Liver (tissue), 8 donors: ENCODE measurements at regions not wholly inside any gene's neighbourhood (a gene's known extent, or its start where the extent isn't known, plus 50 kb on each side); places are given as distances from the start of the nearest gene placed in this dataset.

Experiments used
- DNase-seq: peaks from one replicate; pipeline ENCODE4 v3.0.0-alpha.2; 2017; ENCODE audit warnings: low spot score
- H3K27ac ChIP-seq, 2 donors: one replicate each; pipeline ENCODE4 v1.7.0; 2013; ENCODE audit warnings: inconsistent platforms in 2 of 2, low read length in 2 of 2, control low read depth in 1 of 2, low read depth in 1 of 2, mild to moderate bottlenecking in 1 of 2
- H3K27me3 ChIP-seq, 4 donors: one replicate each; pipeline versions ENCODE4 v1.6.1 to v1.7.0; 2013; ENCODE audit warnings: low read length in 3 of 4, inconsistent platforms in 1 of 4, mild to moderate bottlenecking in 1 of 4, moderate library complexity in 1 of 4; ENCODE audit not compliant: control insufficient read depth in 4 of 4, insufficient read depth in 4 of 4
- H3K36me3 ChIP-seq, 4 donors: one replicate each; pipeline versions ENCODE4 v1.6.1 to v1.7.0; 2013; ENCODE audit warnings: low read length in 3 of 4, mild to moderate bottlenecking in 3 of 4, low read depth in 1 of 4, moderate library complexity in 1 of 4; ENCODE audit not compliant: control insufficient read depth in 4 of 4, insufficient read depth in 3 of 4
- H3K4me1 ChIP-seq, 4 donors: one replicate each; pipeline versions ENCODE4 v1.6.1 to v1.7.0; 2013; ENCODE audit warnings: low read length in 3 of 4, mild to moderate bottlenecking in 3 of 4, moderate library complexity in 1 of 4; ENCODE audit not compliant: control insufficient read depth in 4 of 4, insufficient read depth in 4 of 4
- H3K4me3 ChIP-seq, 3 donors: one replicate each; pipeline versions ENCODE4 v1.6.1 to v1.7.0; 2013; ENCODE audit warnings: low read length in 3 of 3, control low read depth in 1 of 3, low read depth in 1 of 3, mild to moderate bottlenecking in 1 of 3
- H3K9ac ChIP-seq, 2 donors: one replicate each; pipeline ENCODE4 v1.7.0; 2013; ENCODE audit warnings: low read length in 2 of 2, mild to moderate bottlenecking in 2 of 2, moderate library complexity in 2 of 2, control low read depth in 1 of 2, low read depth in 1 of 2
- H3K9me3 ChIP-seq, 4 donors: one replicate each; pipeline versions ENCODE4 v1.6.1 to v1.7.0; 2013; ENCODE audit warnings: low read length in 3 of 4; ENCODE audit not compliant: control insufficient read depth in 4 of 4
- EGR1 ChIP-seq, 2 donors: IDR thresholded peaks; 2 replicates each; pipeline ENCODE4 v1.6.1; 2016 to 2018; ENCODE audit warnings: antibody characterized with exemption in 2 of 2, low read depth in 2 of 2
- FOXA2 ChIP-seq: IDR thresholded peaks from 2 replicates; pipeline ENCODE4 v1.6.1; 2016; ENCODE audit warnings: antibody characterized with exemption
- GABPA ChIP-seq, 2 donors: IDR thresholded peaks in 1 of 2; conservative IDR thresholded peaks in 1 of 2; 2 replicates each; pipeline ENCODE4 v1.6.1; 2016; ENCODE audit warnings: antibody characterized with exemption in 2 of 2, mild to moderate bottlenecking in 1 of 2, moderate library complexity in 1 of 2
- HNF4A ChIP-seq, 2 donors: conservative IDR thresholded peaks; 2 replicates each; pipeline ENCODE4 v1.6.1; 2016; ENCODE audit warnings: antibody characterized with exemption in 2 of 2, mild to moderate bottlenecking in 2 of 2
- HNF4G ChIP-seq: IDR thresholded peaks from 2 replicates; pipeline ENCODE4 v1.6.1; 2016; ENCODE audit warnings: antibody characterized with exemption
- JUND ChIP-seq, 2 donors: IDR thresholded peaks; 2 replicates each; pipeline ENCODE4 v1.6.1; 2016; ENCODE audit warnings: antibody characterized with exemption in 2 of 2
- NR2F2 ChIP-seq: IDR thresholded peaks from 2 replicates; pipeline ENCODE4 v1.6.1; 2016; ENCODE audit warnings: antibody characterized with exemption
- RAD21 ChIP-seq, 2 donors: IDR thresholded peaks; 2 replicates each; pipeline ENCODE4 v1.6.1; 2016; ENCODE audit warnings: antibody characterized with exemption in 2 of 2, mild to moderate bottlenecking in 2 of 2
- RXRA ChIP-seq, 2 donors: IDR thresholded peaks; 2 replicates each; pipeline ENCODE4 v1.6.1; 2017 to 2018; ENCODE audit warnings: antibody characterized with exemption in 2 of 2, mild to moderate bottlenecking in 1 of 2
- SP1 ChIP-seq: IDR thresholded peaks from 2 replicates; pipeline ENCODE4 v1.6.1; 2018; ENCODE audit warnings: antibody characterized with exemption, mild to moderate bottlenecking
- TAF1 ChIP-seq: conservative IDR thresholded peaks from 2 replicates; pipeline ENCODE4 v1.6.1; 2016; ENCODE audit warnings: antibody characterized with exemption, mild to moderate bottlenecking
- YY1 ChIP-seq: IDR thresholded peaks from 2 replicates; pipeline ENCODE4 v1.6.1; 2016; ENCODE audit warnings: antibody characterized with exemption, mild to moderate bottlenecking
- WGBS: extraction: QIAGEN DNeasy Blood & Tissue Kit; methylation state at CpG from one replicate; pipeline ENCODE4 v1.1.7; 2013; 5-methylcytosine and 5-hydroxymethylcytosine counted together
- TF ChIP-seq, protein P1 (sequence below): IDR thresholded peaks from 2 replicates; pipeline ENCODE4 v1.6.1; 2016; ENCODE audit warnings: antibody characterized with exemption
- TF ChIP-seq, protein P2 (sequence below): fragments of 150-350 bp; IDR thresholded peaks from 2 replicates; pipeline ENCODE4 v1.5.1; 2017; ENCODE audit warnings: improper control_type of control experiment, low read depth, low read length; ENCODE audit not compliant: missing input control
- TF ChIP-seq, protein P3 (sequence below): IDR thresholded peaks from 2 replicates; pipeline ENCODE4 v1.6.1; 2016; ENCODE audit warnings: antibody characterized with exemption, mild to moderate bottlenecking
- TF ChIP-seq, protein P4 (sequence below): IDR thresholded peaks from 2 replicates; pipeline ENCODE4 v1.6.1; 2016; ENCODE audit warnings: antibody characterized with exemption
- donor health status: healthy.
- donor health status: healthy.
- donor health status: healthy.
- donor health status: healthy.
- donor health status: healthy.

DNA sequence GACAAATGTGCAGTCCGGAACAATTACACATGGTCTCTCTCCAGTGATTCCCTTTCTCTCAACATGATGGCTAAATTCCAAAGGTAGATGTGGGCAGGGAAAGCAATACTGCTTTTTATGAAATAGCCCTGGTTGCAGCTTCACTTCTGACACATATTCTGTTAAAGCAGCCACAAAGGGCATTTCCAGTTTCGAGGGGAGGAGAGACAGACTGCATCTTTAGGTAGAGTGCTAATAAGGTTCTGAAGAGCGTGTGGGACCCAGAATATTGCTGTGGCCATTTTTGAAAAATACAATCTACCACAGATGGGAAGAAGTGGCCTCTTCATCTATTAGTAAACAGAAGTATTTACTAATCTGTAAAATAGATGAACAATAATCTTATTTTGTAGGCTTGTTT, 139.3 kb upstream of the PEX5L start:
- Histone ChIP-seq H3K4me1 (no peaks in the 10 kb centered on the region), H3K4me3 (no peak overlapping the region), H3K9ac (no peak overlapping the region), H3K36me3 (no peaks in the 10 kb centered on the region), H3K27ac (no peak overlapping the region), H3K9me3 (no peaks in the 10 kb centered on the region), H3K27me3 (no peaks in the 10 kb centered on the region)
- TF ChIP-seq HNF4G, result no peak
- no peak for TF ChIP-seq EGR1 (IDR thresholded peaks at IDR 0.05; ENCODE audit: low read depth in 2 of 2)
- TF ChIP-seq, protein P1, sequence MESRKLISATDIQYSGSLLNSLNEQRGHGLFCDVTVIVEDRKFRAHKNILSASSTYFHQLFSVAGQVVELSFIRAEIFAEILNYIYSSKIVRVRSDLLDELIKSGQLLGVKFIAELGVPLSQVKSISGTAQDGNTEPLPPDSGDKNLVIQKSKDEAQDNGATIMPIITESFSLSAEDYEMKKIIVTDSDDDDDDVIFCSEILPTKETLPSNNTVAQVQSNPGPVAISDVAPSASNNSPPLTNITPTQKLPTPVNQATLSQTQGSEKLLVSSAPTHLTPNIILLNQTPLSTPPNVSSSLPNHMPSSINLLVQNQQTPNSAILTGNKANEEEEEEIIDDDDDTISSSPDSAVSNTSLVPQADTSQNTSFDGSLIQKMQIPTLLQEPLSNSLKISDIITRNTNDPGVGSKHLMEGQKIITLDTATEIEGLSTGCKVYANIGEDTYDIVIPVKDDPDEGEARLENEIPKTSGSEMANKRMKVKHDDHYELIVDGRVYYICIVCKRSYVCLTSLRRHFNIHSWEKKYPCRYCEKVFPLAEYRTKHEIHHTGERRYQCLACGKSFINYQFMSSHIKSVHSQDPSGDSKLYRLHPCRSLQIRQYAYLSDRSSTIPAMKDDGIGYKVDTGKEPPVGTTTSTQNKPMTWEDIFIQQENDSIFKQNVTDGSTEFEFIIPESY, result no peak
- TF ChIP-seq HNF4A (conservative IDR thresholded peaks at IDR 0.05), result no peak
- TF ChIP-seq NR2F2, result no peak
- no peak for TF ChIP-seq FOXA2
- TF ChIP-seq YY1, result no peak
- TF ChIP-seq, protein P2, sequence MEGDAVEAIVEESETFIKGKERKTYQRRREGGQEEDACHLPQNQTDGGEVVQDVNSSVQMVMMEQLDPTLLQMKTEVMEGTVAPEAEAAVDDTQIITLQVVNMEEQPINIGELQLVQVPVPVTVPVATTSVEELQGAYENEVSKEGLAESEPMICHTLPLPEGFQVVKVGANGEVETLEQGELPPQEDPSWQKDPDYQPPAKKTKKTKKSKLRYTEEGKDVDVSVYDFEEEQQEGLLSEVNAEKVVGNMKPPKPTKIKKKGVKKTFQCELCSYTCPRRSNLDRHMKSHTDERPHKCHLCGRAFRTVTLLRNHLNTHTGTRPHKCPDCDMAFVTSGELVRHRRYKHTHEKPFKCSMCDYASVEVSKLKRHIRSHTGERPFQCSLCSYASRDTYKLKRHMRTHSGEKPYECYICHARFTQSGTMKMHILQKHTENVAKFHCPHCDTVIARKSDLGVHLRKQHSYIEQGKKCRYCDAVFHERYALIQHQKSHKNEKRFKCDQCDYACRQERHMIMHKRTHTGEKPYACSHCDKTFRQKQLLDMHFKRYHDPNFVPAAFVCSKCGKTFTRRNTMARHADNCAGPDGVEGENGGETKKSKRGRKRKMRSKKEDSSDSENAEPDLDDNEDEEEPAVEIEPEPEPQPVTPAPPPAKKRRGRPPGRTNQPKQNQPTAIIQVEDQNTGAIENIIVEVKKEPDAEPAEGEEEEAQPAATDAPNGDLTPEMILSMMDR, result no peak
- TF ChIP-seq TAF1, result no peak
- TF ChIP-seq SP1, result no peak
- TF ChIP-seq GABPA (IDR thresholded peaks at IDR 0.05 in 1 of 2, conservative IDR thresholded peaks at IDR 0.05 in 1 of 2), result no peak
- TF ChIP-seq RAD21 (IDR thresholded peaks at IDR 0.05), result no peak
- no peak for TF ChIP-seq JUND (IDR thresholded peaks at IDR 0.05)
- TF ChIP-seq, protein P3, sequence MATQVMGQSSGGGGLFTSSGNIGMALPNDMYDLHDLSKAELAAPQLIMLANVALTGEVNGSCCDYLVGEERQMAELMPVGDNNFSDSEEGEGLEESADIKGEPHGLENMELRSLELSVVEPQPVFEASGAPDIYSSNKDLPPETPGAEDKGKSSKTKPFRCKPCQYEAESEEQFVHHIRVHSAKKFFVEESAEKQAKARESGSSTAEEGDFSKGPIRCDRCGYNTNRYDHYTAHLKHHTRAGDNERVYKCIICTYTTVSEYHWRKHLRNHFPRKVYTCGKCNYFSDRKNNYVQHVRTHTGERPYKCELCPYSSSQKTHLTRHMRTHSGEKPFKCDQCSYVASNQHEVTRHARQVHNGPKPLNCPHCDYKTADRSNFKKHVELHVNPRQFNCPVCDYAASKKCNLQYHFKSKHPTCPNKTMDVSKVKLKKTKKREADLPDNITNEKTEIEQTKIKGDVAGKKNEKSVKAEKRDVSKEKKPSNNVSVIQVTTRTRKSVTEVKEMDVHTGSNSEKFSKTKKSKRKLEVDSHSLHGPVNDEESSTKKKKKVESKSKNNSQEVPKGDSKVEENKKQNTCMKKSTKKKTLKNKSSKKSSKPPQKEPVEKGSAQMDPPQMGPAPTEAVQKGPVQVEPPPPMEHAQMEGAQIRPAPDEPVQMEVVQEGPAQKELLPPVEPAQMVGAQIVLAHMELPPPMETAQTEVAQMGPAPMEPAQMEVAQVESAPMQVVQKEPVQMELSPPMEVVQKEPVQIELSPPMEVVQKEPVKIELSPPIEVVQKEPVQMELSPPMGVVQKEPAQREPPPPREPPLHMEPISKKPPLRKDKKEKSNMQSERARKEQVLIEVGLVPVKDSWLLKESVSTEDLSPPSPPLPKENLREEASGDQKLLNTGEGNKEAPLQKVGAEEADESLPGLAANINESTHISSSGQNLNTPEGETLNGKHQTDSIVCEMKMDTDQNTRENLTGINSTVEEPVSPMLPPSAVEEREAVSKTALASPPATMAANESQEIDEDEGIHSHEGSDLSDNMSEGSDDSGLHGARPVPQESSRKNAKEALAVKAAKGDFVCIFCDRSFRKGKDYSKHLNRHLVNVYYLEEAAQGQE, result no peak
- no peak for TF ChIP-seq RXRA (IDR thresholded peaks at IDR 0.05)
- 70% methylated on average over 3 of the region's 3 CpGs for WGBS
- DNase-seq, result no peak

DNA sequence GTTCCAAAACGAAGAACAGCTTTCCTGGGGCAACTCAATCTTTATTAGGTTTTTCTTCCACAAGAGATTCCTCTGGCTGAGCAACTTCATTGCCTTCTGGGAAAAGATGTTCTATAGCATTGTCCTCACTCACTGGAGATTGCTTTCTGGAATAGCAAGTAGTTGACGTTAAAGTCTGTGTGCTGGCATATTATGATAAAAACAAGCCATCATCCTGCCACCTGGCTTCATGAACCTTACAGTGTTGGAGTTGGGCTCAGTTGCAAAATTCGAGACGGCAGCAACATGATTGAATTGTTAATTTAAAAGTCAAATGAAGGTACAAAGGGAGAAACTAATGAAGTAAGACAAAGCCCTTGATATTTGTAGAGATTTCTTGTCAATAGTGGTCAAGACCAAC, 140.5 kb upstream of the PEX5L start:
- no peaks in the 10 kb centered on the region for H3K36me3 ChIP-seq
- 66% methylated on average over 4 of the region's 4 CpGs for WGBS
- H3K27ac ChIP-seq, result no peak overlapping the region
- TF ChIP-seq, protein P4, sequence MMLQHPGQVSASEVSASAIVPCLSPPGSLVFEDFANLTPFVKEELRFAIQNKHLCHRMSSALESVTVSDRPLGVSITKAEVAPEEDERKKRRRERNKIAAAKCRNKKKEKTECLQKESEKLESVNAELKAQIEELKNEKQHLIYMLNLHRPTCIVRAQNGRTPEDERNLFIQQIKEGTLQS, result no peak
- TF ChIP-seq, protein P1, result no peak
- TF ChIP-seq EGR1 (IDR thresholded peaks at IDR 0.05; ENCODE audit: low read depth in 2 of 2), result no peak
- H3K4me3 ChIP-seq, result no peak overlapping the region
- H3K9ac ChIP-seq, result no peak overlapping the region
- no peaks in the 10 kb centered on the region for H3K27me3 ChIP-seq
- DNase-seq, result no peak
- H3K4me1 ChIP-seq, result no peaks in the 10 kb centered on the region
- no peaks in the 10 kb centered on the region for H3K9me3 ChIP-seq
